HTERT RPE-1 (cell line): ENCODE measurements at regions not wholly inside any gene's neighbourhood (a gene's known extent, or its start where the extent isn't known, plus 50 kb on each side); places are given as distances from the start of the nearest gene placed in this dataset.
"Not testable (repeated sequence)": the region's sequence is repeated elsewhere in the genome, so short reads cannot be mapped to it uniquely, and the experiment has no call there.

Source experiments
- in situ Hi-C: fragments of 300-500 bp; cut with MboI; formaldehyde crosslinking; loops from 4 replicates; pipeline ENCODE4 v1.14.3; 2020; ENCODE audit warnings: low sequenced_read_pairs

- in situ Hi-C loops, result no loop called here
Observed at GRCh38 chr3:159038405-159038804, 236.6 kb downstream of the MFSD1 start.

DNA sequence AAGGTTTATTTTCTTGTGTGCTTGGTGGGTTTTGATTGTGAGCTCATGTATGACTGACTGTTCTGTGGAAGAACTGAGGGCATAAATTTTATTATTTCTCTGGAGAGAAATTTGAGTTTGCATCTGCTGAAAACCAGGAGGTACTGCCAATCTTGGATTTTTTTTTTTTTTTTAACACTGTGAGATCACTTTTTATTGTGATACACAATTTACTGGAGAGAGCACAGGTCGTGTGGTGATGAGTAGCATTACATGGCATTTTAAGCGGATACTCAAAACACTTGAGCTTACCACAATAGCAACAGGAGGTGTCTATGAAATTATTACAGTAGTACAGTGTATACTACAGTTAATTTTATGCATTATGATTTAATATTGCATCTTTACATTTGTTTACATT, 237.4 kb downstream of the MFSD1 start:
- in situ Hi-C loops, result no loop called here

DNA sequence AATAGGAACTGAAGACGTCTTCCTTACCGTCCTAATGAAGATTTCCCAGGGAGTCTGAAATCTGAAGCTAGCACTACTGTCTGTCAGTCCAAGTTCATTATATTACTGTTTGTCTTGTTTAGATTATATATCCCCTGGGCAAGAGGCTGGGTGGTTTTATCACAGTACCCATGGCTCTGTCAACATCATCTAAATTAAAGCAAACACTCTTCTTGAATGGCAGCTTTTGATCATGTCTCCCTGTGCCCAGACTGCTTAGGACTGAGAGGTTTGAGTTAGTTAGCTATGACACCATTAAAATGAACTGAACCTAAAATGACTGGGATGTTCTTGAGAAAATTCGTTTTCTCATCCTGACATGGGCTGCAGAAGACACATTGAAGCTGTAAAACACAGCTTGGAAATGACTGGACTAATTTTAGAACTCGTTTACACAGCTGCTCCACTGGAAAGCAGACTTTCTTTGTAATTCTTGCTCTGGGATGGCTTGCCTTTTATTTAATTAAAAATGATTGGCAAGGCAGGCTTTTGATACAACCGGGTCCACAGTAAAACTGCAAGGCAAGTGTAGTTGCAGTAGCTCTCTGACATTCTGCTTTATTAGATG, 243.5 kb downstream of the MFSD1 start:
- in situ Hi-C loops, result no loop called here

DNA sequence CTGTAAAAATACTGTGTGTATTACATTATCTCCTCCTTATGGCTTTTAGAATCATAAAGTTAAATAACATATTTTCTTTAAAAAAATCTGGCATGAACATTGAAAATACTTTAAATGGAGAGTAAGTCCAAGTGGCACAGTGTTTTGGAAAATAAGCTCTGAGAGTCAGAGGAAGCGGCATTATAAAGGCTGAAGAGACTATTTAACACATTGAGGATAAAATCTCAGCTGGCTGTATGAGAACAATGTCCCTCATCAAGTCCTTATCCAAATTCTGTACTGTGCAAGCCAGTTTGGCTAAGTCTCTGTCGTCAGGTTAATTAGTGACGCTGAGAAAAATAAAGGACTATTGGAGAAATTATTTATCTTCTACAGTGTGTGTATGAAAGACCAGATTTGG, 245.5 kb downstream of the MFSD1 start:
- in situ Hi-C loops, result no loop called here

DNA sequence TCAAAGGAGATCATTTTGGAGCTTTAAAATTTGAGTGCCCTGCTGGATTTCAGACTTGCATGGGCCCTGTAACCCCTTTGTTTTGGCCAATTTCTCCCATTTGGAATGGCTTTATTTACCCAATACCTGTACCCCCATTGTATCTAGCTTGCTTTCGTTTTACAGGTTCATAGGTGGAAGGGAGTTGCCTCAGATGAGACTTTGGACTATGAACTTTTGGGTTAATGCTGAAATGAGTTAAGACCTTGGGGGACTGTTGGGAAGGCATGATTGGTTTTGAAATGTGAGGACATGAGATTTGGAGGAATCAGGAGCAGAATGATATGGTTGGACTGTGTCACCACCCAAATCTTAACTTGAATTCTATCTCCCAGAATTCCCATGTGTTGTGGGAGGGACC, 250.6 kb downstream of the MFSD1 start:
- in situ Hi-C loops, result not testable (repeated sequence)

GRCh38 chr3:159057621-159058020, 255.8 kb downstream of the MFSD1 start:
- in situ Hi-C loops, result no loop called here

GRCh38 chr3:159058859-159059258, 257.0 kb downstream of the MFSD1 start:
- in situ Hi-C loops, result no loop called here

DNA sequence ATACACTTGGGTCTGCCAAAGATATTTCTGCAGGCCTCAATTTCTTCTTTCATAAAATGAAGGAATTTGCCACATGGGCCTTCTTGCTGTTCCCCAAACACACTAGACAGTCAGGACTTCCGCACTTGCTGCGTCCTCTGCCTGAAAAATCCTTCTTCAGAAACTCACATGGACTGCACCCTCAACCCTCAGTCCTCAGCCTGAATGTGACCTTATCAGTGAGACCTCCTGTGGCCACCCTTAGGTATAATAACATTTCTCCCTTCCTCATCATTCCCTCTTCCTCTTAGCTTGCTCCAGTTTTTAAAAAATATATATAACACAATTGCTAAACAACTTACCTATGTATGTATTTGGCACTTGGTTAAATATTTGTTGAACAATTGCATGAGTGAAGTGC, 257.5 kb downstream of the MFSD1 start:
- in situ Hi-C loops, result no loop called here

- in situ Hi-C loops, result no loop called here
Observed at GRCh38 chr3:159062734-159063410, 261.0 kb downstream of the MFSD1 start.

DNA sequence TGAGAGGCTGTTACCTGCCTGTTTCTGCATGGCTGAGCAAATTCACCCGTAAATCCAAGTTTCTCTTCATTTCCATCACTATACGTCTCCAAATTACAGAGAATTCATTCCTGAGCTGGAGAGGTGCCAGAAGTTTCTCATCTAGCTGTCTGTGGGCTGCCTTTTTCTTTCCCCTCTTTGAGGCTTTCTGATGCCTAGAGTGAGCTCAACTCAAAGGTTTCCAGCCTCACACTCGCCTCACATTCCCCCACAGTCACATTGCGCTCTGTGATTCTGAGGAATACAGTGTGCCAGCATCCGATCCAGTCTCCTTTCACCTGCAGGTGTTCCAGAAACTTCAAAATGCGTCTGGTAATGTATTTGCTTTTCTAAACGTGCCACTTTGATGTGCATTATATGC, 267.2 kb downstream of the MFSD1 start, which contains the start of gene IQCJ:
Gene IQCJ (plus strand): TSS at position 229 of the 400 bp plus-strand sequence.
- in situ Hi-C loops, result no loop called here

DNA sequence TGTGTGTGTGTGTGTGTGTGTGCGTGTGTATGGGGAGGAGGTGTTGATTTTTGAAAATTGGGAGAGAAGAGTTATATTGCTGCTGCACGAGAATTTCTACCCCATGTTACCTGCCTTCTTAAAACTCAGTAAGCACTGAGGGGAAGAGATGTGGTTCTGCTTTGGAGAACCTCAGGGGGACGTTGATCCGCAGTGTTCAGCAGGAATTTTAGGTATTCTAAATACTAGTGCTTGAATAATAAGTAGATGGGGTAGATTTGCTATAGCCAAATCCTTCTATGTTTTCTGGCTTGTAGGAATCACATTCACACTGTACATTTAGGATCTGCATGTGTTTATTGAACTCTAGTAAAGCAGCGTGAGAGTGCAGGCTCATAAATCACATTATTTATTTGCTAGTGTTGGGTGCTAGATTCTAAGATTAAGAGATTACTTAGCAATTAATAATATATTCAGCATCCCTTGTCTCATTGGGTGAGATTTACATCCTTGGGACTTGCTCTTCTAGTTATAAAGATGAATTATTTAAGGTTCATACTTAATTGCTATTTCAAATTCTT, 268.1 kb downstream of the MFSD1 start:
- in situ Hi-C loops, result no loop called here

- in situ Hi-C loops, result no loop called here
Observed at GRCh38 chr3:159074756-159075701, 273.2 kb downstream of the MFSD1 start.

DNA sequence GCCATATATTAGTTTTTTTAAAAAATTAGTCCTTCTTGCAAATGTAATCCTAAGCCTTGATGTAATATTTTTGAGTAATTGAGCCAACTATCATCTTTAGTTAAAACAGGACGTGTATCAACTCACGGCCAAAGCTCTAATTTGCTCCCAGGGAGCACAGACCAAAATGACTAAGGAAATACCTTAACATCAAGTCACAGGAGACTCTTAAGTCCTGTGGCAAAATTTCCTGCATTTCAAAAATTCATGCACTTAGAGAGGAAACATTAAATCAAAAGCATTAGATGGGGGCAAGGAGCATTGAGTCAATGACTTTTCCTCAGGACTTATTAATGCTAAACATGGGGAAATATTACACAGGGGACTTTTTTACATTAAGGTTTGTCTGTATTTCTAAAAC, 276.0 kb downstream of the MFSD1 start:
- in situ Hi-C loops, result no loop called here

GRCh38 chr3:159080256-159080655, 278.4 kb downstream of the MFSD1 start:
- in situ Hi-C loops, result no loop called here

- in situ Hi-C loops, result no loop called here
Observed at GRCh38 chr3:159080821-159081220, 279.0 kb downstream of the MFSD1 start.

GRCh38 chr3:159082519-159082918, 280.7 kb downstream of the MFSD1 start:
- in situ Hi-C loops, result no loop called here

DNA sequence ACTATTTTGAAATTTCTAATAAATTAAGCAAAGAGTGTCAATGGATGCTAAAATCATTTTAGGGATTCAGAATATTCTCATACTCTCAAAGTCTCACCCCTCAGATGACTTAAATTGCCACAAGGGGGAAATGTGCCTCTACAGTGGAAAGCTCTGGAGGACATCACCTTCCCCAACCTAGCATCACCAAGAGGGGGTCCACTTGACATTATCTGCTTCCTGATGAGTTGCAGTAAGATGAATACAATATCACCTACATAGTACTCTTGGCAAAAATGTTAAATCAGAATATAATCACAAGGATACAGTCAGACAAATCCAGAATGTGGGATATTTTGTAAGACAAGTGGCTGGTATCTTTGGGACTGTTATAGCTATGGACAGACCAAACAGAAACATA, 290.1 kb downstream of the MFSD1 start:
- in situ Hi-C loops, result no loop called here

GRCh38 chr3:159102001-159102400, 300.1 kb downstream of the MFSD1 start:
- in situ Hi-C loops, result no loop called here

DNA sequence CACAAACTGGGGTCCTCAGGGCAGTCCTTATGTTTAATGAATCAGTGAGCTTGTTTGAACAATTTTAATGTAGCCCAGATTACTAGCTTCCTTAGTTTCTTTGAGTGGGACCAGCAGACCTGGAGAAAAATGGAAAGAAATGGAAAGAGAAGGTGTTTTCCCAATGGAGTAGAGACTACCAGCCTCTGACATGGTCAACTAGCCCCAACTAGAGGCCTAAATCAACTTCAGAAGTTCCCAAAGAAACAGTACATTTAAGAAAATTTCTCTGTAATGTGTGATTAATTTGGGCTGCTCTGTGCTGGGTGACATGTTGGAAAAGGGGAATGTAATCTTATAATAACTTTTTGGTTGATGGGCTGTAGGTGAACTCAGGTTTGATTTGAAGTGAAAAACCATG, 310.9 kb downstream of the MFSD1 start:
- in situ Hi-C loops, result no loop called here

DNA sequence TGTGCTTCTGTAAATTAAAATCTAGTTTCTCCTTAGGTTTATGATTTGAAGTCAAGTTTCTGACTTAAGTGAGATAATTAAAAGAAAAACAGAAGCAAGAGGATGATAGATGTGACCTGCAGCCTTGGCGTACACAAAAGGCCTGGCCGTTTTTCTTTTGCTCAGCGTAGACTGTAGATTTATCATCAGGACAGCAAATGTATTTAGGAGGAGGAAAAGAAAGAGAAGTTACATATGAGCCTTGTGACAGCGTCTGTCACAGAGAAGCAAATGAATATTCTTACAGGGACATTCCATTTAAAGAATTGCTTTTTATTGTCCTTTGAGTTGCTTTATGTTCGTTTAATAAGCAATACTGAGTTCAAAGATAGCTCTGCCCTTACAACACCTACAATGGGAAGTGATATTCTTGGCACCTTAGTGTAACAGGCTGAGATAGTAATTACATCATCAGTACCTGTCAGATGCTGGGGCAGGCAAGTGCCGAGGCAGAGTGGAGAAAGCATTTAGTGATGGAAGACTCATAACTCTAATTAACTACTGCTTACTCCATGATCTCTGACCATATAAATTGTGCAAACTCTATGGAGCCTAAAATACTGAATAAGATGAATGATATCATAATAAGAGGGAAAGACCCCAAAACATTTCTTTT, 311.5 kb downstream of the MFSD1 start:
- in situ Hi-C loops, result no loop called here

DNA sequence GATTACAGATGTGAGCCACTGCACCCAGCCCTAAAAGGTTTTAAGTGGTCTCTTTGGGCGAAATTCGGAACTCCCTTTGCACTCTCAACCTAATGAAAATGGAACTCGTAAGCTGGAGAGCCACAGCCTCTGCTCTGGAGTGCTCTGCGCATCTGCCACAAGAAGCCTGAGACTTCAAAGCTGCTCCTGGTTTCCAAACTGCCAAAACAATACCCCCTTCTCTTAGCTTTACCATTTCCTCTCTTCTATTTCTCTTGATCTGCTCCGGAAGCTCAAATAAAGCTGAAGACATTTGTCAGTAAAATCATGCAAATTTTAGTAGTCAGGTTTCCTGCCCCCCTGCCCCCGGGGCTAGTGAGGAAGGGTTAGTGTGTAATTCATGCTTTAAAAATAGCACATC, 312.7 kb downstream of the MFSD1 start:
- in situ Hi-C loops, result no loop called here
